ENCODE measurements at regions not wholly inside any gene's neighbourhood (a gene's known extent, or its start where the extent isn't known, plus 50 kb on each side); places are given as distances from the start of the nearest gene placed in this dataset.

- Histone ChIP-seq H3K9me3 (ENCODE audit: low read depth, low read length) (peaks cover 4% of the 10 kb centered on the region), H2AFZ (ENCODE audit: low read length) (no peak overlapping the region), H3K79me2 (ENCODE audit: insufficient read depth, low read length) (no peaks in the 10 kb centered on the region), H3K36me3 (ENCODE audit: insufficient read depth, low read length) (no peaks in the 10 kb centered on the region), H3K27ac (ENCODE audit: low read depth, low read length) (no peak overlapping the region), H3K4me1 (ENCODE audit: insufficient read depth, low read length) (no peaks in the 10 kb centered on the region), H3K4me3 (ENCODE audit: insufficient read depth, low read length) (no peak overlapping the region), H4K20me1 (ENCODE audit: insufficient read depth, low read length) (no peaks in the 10 kb centered on the region), H3K4me2 (ENCODE audit: insufficient read depth, low read length) (no peak overlapping the region), H3K27me3 (ENCODE audit: insufficient read depth, low read length) (no peaks in the 10 kb centered on the region)
- no peak for DNase-seq (ENCODE audit: insufficient read length, low spot score, missing footprints)
- TF ChIP-seq CTCF (IDR thresholded peaks at IDR 0.05; ENCODE audit: extremely low read depth, low read depth, low read length), result no peak
Observed at GRCh38 chr10:53432035-53432434, 659.5 kb upstream of the MBL2 start.

- H4K20me1 ChIP-seq (ENCODE audit: insufficient read depth, low read length), result no peaks in the 10 kb centered on the region
- H3K79me2 ChIP-seq (ENCODE audit: insufficient read depth, low read length), result no peaks in the 10 kb centered on the region
- H3K36me3 ChIP-seq (ENCODE audit: insufficient read depth, low read length), result no peaks in the 10 kb centered on the region
- no peak for DNase-seq (ENCODE audit: insufficient read length, low spot score, missing footprints)
- H3K4me1 ChIP-seq (ENCODE audit: insufficient read depth, low read length), result no peaks in the 10 kb centered on the region
- no peaks in the 10 kb centered on the region for H3K27me3 ChIP-seq (ENCODE audit: insufficient read depth, low read length)
- no peak overlapping the region for H3K4me2 ChIP-seq (ENCODE audit: insufficient read depth, low read length)
- H3K9me3 ChIP-seq (ENCODE audit: low read depth, low read length), result peaks cover 4% of the 10 kb centered on the region
- H3K4me3 ChIP-seq (ENCODE audit: insufficient read depth, low read length), result no peak overlapping the region
- no peak overlapping the region for H3K27ac ChIP-seq (ENCODE audit: low read depth, low read length)
- no peak overlapping the region for H2AFZ ChIP-seq (ENCODE audit: low read length)
- no peak for TF ChIP-seq CTCF (IDR thresholded peaks at IDR 0.05; ENCODE audit: extremely low read depth, low read depth, low read length)
Observed at GRCh38 chr10:53430974-53431373, 658.4 kb upstream of the MBL2 start.

- H3K27ac ChIP-seq (ENCODE audit: low read depth, low read length), result no peak overlapping the region
- H3K9me3 ChIP-seq (ENCODE audit: low read depth, low read length), result peaks cover 4% of the 10 kb centered on the region
- no peaks in the 10 kb centered on the region for H4K20me1 ChIP-seq (ENCODE audit: insufficient read depth, low read length)
- no peak for DNase-seq (ENCODE audit: insufficient read length, low spot score, missing footprints)
- TF ChIP-seq CTCF (IDR thresholded peaks at IDR 0.05; ENCODE audit: extremely low read depth, low read depth, low read length), result no peak
- no peak overlapping the region for H3K4me3 ChIP-seq (ENCODE audit: insufficient read depth, low read length)
- H3K27me3 ChIP-seq (ENCODE audit: insufficient read depth, low read length), result no peaks in the 10 kb centered on the region
- H3K79me2 ChIP-seq (ENCODE audit: insufficient read depth, low read length), result no peaks in the 10 kb centered on the region
- no peak overlapping the region for H3K4me2 ChIP-seq (ENCODE audit: insufficient read depth, low read length)
- no peaks in the 10 kb centered on the region for H3K4me1 ChIP-seq (ENCODE audit: insufficient read depth, low read length)
- H2AFZ ChIP-seq (ENCODE audit: low read length), result no peak overlapping the region
- no peaks in the 10 kb centered on the region for H3K36me3 ChIP-seq (ENCODE audit: insufficient read depth, low read length)
Observed at GRCh38 chr10:53430127-53430891, 657.7 kb upstream of the MBL2 start.

GRCh38 chr10:53422223-53422888 lies 649.8 kb upstream of the MBL2 start:
- H3K36me3 ChIP-seq (ENCODE audit: insufficient read depth, low read length), result no peaks in the 10 kb centered on the region
- TF ChIP-seq CTCF (IDR thresholded peaks at IDR 0.05; ENCODE audit: extremely low read depth, low read depth, low read length), result no peak

More at GRCh38 chr10:53422223-53422888, 649.8 kb upstream of the MBL2 start:
- DNase-seq (ENCODE audit: insufficient read length, low spot score, missing footprints), result no peak
- Histone ChIP-seq H3K9me3 (ENCODE audit: low read depth, low read length) (no peaks in the 10 kb centered on the region), H3K4me1 (ENCODE audit: insufficient read depth, low read length) (no peaks in the 10 kb centered on the region), H3K4me2 (ENCODE audit: insufficient read depth, low read length) (no peak overlapping the region), H3K27ac (ENCODE audit: low read depth, low read length) (no peak overlapping the region), H3K79me2 (ENCODE audit: insufficient read depth, low read length) (no peaks in the 10 kb centered on the region), H2AFZ (ENCODE audit: low read length) (no peak overlapping the region), H3K4me3 (ENCODE audit: insufficient read depth, low read length) (no peak overlapping the region), H3K27me3 (ENCODE audit: insufficient read depth, low read length) (no peaks in the 10 kb centered on the region), H4K20me1 (ENCODE audit: insufficient read depth, low read length) (no peaks in the 10 kb centered on the region)

All from osteoblast (primary cell).